ENCODE measurements at regions not wholly inside any gene's neighbourhood (a gene's known extent, or its start where the extent isn't known, plus 50 kb on each side); places are given as distances from the start of the nearest gene placed in this dataset.
"Not testable (repeated sequence)": the region's sequence is repeated elsewhere in the genome, so short reads cannot be mapped to it uniquely, and the experiment has no call there.

DNA sequence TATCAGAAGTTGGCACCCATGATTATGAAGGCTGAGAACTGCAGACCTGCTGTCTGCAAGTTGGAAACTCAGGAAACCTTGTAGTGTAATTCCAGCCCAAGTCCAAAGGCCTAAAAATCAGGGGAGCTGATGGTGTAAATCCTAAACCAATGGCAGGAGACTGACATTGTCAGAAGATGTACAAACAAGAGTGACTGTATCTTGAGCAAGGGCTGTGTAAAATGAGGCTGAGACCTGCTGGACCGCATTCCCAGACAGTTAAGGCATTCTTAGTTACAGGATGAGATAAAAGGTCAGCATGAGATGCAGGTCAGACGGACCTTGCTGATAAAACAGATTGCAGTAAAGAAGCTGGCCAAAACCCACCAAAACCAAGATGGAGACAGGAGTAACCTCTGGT, 147.7 kb downstream of the COG6 start:
- no peak for DNase-seq

DNA sequence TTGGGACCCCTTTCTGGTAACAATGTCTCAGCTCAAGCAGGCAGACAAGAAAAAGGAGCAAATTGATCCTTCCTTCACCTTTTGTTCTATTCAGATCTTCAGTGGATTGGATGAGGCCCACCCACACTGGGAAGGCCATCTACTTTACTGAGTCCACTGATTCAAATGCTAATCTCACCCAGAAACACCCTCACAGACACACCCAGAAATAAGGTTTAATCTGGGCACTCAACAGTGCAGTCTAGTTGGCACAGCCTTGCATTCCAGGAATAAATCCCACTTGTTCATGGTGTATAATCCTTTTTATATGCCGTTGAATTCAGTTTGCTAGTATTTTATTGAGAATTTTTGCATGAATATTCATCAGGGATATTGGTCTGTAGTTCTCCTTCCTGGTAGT, 148.4 kb downstream of the COG6 start:
- no peak for DNase-seq

DNA sequence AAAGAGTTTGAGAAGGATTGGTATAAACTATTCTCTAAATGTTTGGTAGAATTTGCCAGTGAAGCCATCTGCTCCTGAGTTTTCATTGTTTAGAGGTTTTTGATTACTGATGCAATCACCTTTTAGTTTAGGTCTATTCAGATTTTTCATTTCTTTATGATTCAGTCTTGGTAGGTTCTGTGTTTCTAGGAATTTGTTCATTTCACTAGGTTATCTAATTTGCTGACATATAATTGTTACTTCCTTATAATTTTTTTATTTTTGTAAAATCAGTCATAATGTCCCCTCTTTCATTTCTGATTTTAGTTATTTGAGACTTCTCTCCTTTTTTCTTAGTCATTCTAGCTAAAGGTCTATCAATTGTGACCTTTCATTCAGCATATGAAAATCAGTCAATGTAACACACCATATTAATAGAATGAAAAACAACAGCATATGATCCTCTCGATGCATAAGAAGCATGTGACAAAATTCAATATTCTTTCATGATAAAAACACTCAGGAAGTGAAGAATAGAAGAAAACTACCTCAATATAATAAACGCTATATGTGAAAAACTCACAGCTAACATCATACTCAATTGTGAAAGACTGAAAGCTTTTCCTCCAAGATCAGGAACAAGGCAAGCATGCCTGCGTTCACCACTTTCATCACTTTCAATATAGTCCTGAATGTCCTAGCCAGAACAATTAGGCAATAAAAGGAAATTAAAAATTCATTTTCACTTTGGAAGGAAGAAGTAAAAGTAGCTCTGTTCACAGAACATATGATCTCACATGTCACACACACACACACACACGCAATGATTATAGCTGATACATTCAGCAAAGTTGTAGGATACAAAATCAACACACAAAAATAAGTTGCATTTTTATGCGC, 149.1 kb downstream of the COG6 start:
- no peak for DNase-seq

DNA sequence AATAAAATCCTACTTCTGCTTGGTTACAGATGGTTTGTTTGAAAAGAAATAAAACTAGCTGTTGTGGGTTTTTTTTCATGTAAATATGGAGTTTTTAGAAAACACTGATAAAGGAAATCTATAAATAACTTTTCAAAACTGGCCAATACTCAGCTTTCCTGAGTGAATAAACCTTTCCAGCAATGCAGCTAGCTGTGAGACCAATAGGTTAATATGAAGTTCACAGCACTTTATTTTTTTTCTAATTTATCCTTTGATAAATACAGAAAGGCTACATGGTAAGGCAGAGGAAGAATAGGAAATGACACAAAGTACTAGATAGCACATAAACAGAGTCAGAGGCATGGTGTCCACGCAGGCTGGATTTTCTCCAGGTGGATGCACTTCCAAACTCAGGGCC, 154.0 kb downstream of the COG6 start:
- DNase-seq, result no peak

DNA sequence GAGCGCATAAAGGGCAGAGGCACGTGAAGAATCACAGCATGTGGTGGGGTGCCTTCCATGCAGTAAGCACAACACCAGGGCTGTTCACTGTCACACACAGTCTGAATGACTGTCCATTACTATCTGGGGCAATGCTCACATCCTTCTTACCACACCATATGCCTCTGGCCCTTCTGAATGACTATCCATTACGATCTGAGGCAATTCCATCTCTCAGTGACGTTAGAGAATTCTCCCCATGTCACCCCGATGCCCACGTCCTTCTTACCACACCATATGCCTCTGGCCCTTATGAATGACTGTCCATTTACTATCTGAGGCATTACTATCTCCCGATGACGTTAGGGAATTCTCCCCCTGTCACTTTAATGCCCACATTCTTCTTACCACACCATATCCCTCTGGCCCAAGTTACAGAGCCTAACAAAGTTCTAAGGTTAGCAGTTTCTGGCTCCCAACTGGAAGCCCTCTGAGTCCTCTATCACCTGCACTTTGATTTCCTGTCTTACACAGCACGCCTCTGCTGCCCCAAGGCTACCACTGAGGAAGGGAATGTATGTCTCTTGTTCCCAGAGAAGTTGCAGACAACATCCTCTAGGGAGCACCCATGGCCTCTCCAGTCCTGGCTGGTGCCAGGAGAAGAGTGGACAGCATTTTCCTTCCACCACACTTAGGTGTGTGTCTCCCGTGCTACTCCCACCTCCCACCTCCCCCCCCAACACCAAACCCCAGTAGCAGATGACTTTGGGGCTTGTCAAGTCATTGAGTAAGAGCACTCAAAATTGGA, 154.8 kb downstream of the COG6 start:
- no peak for DNase-seq

DNA sequence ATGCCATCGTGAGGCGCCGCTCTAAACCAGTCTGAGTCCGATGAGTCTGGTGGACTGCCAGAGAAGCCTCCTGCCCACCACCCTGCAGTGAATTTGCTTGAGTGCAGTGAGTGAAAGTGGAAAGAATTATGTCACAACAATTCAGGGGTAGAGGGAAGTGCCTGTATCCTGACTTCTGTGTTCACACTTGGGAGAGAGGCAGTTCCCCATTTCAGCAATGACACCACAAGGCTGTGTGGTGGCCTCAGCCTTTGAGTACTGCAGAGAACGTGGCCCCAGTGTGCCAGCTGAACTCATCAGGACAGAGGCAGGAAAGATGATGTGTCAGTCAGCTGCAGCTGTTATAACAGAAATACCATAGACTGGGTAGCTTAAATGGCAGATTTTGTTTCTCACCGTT, 155.6 kb downstream of the COG6 start:
- no peak for DNase-seq

DNA sequence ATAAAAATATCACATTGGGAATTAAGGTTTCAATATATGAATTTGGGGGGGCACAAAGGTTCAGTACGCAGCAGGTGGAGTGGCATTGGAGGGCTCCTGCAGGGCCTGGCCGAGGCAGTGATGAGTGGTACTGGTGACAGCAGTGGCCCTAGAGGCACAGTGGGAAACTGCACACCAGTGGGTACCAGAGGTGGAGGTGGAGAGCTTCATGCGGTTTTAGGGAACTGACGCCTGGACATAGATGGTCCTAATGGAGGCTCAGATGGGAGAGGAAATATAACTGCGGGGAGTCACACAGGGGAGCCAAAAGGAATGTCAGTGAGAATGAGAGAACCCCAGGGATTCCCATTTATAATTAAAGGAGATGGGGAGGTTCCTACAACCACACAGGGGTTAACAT, 156.2 kb downstream of the COG6 start:
- no peak for DNase-seq

DNA sequence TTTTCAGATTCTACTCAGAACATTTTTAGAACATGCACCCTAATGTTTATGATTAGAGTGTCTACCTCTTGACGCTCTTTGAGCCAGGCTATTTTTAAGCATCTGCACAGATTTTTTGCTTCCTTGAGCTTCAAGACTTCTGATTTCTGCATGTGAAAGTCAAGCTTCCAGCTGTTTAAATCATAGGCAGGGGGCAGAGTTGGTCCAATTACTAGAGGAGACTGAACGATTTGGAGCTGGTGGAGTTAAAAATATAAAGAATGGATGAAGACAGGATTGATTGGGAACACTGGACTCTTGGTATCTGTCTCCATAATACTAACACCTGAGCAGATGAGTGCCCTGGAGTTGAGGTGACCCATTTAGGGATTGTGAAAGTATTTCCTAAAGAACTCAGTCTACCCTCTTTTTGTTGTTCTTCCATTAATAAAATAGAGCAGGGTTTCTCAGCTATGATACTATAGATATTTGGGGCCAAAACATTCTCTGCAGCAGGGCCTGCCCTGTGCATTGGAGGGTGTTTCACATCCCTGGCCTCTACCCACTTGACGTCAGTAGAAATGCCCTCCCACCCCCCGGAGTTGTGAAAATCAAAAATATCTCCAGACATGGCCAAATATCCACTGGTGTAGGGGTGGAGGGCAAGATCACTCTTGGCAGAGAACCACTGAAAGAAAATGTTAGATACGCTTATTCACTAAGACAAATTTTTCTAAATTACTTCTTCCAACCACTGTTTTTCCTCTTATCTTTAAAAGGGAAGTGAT, 160.1 kb downstream of the COG6 start:
- no peak for DNase-seq

DNA sequence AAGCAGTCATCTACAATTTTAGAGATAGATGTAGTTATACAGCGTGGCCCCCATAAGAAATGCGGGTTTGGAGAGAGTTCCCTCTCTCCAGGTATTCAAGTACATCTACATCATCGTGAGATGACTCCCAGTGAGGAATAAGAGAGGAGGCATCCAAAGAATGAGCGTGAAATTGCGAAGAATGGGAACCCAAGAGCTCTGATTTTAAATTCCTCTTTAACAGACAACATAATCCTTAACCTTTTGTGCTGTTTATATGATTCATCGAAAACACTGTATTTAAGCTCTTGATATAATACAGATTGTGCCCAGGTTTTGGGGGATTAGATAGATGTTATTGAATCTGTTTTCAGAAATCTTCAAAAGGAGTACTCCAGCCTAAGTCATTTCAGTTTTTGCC, 161.5 kb downstream of the COG6 start:
- no peak for DNase-seq

DNA sequence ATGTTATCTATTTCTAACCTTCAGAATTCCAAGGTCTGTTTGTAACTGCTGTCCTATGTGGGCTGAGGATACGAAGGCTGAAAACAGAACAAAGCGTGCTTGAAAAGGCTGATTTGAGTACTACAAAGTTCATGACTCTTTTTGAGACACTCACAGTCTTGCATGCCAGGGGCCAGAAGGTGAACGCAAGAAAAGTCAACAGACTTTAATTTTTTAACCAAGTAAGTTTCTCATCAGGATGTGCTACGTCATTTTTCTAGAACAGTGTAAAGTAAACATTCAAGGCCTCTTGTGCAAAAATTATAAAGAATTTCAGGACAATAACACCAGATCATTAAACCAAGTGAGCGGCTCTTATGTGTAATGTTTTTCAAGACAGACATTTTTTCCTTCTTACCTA, 163.5 kb downstream of the COG6 start:
- no peak for DNase-seq

DNA sequence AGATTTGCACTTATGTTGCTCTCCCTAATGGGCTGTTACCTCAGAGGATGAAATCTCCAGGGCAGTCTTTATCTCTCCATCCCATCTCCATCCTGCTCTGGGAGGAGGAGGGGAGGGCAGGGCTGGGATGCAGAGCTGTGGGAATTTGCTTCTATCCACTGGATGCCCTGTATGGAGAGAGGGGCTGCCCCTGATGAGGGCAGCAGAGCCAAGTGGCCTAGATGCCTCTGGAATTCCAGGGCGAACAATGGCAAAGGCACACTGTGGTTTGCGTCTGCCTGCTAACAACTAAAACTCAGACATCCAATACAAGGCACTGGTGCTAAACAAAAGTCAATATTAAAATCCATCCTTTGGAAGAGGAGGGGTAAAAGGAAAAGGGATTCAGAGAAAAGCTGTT, 165.1 kb downstream of the COG6 start:
- no peak for DNase-seq

DNA sequence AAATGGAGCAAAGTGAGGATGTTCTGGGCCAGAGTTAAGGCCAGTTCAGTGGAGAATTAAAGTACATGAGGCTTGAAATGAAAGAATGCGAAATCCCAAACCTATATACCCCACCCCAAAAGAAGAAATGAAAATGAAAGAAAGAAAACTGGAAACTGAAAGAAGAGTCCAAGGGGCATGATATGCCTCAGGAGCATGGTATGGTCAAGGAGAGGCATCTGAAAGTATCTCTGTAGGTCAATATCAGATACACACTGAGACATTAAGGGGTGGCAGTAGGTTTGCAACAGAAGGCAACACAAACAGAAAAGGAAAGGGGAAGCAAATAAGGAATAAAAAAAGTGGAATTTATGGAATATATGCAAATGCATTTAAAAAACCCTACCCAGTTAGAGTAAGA, 166.5 kb downstream of the COG6 start:
- no peak for DNase-seq

DNA sequence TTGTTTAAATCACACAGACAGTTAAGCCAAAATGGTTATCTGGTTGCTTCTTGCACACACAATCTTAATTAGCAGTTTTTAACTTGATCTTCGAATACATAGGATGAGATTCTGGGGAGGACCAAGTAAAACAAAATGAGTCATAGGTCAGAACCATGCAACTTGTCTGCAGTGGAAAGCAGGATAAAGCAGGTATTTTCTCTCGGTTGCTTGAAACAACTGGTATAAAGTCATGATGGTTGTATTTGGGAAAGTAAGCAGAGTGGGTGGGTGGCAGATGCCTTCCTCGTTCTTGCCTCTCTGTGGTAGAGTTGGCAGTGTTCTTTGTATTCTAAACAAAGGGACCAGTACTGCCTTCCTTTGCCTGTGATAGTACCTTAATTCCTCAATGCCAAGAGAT, 167.0 kb downstream of the COG6 start:
- DNase-seq, result no peak

DNA sequence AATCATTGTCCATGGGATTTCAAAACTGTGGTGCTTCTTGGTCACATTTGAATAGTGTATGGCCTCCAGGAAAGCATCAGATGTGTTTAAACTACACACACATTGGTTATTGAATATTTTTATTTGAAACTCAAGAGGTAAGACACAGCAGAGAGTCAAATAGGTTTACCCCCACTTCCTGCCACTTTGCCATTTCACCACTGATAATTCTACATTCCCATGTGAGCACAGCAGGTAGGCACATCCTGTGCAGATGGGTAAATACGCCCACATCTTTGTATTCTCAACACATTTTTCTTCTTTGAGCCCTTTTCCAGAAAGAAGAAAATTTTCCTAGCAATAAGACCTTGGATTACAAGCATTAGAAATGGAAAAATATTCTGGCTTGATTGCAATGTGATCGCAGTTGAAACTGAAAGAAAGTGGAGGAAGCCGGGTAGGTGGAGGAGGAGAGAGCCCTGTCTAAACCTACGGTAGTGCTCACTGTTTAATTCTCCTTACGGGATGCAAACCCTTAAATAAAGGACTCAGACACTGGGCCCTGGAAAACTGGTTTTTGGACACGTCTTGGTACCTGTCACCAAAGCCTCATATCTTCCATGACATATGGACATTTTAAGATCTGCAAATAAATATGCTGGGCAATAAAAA, 167.7 kb downstream of the COG6 start:
- no peak for DNase-seq

DNA sequence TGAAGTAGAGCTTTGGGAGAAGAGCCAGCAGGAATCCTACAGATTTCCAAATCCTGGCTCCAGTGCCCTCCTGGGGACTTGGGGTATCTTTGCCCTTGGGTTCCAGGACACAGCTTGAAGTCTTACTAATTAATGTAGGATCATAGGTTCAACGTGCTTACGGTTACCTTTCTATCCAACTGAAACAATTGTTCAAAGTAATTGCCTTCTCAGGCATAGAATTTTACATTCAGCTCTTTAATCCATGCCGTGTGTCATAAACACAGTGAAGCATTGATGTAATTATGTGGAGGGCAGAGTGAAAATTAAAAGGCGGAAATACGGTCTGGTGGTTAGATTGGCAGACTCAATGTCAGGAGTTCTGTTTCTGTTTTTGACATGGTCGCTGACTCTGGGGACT, 170.4 kb downstream of the COG6 start:
- no peak for DNase-seq

DNA sequence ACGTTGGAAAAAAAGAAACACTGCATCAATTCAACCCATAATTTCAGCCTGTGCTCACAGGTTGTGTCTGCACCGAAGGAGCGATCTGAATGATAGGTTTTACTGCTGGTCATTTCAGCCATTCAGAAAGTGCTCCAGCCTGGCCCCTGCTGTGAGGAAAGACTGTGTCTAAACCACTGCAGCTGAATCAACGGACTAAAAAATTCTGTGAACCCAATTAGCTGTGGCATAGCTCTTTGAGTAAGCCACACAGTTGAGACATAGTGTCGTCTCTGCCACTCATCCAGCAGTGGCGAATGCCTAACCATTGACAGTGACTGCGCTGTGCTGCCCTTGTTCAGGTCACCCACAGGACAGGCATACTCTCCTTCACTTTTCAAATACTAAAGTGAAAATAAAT, 179.8 kb downstream of the COG6 start:
- peak in 1 of 2 experiments; percentile 11 for DNase-seq

DNA sequence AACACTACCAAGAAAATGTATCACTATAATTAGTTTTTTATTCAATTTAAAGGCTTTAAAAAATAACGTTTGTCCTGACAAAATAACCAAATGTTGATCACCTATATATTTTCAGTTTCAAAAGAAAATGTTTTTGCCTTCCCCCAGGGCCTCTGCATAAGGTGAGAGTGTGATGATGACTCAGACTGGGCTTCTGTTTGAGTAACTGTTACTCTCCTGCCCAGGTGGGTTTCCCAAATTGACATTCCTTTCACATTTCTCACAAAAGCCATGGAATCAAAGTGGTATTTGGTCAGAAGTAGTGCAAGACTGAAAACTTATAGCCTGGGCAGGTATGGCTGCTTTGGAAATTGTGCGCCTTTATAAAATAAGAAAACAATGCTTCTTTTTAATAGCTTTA, 180.6 kb downstream of the COG6 start:
- DNase-seq, result no peak

DNA sequence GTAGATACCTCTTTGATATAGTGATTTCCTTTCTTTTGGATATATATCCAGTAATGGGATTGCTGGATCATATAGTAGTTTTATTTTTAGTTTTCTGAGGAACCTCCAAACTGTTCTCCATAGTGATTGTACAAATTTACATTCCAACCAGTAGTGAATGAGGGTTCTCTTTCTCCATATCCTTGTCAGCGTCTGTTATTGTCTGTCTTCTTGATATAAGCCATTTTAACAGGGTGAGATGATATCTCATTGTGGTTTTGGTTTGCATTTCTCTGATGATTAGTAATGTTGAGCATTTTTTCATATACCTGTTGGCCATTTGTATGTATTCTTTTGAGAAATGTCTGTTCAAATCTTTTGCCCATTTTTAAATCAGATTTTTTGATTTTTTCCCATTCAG, 182.4 kb downstream of the COG6 start:
- not testable (repeated sequence) for DNase-seq

DNA sequence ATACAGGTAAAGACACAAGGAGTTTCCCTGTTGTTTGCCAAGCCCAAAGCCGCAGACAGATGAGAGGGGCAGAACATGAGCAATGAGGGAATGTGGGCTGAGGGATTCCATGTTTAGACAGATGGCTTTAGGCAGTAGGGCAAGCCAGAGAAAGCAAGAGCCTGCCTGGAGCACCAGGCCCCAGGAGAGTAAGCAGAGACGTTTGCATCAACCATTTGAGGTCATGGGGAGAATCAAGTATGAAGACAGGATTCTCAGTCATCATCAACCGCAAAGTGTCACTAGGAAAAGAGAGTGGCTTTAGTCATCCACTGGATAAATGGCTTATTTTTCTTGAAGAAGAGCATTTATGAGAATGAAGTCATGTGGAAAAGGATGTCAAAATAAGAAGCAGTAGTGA, 184.7 kb downstream of the COG6 start:
- DNase-seq, result no peak

DNA sequence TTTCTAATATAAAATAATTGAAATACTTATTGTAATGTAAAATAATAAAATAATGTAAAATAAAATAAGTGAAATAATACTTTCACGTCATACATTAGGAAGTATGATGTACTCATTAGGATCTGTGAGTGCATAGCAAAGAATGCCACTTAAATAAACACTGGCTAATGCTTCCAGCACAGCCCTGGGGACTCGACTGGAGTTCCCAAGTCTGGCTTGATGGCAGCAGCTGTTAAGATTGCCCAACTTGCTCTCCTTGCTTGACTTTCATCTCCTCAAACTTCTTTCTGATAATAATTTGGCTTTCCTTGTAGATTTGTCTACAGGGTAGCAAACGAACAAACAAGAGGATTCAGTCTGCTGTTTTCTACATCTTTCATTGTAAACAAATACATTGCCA, 191.9 kb downstream of the COG6 start:
- DNase-seq, result no peak

DNA sequence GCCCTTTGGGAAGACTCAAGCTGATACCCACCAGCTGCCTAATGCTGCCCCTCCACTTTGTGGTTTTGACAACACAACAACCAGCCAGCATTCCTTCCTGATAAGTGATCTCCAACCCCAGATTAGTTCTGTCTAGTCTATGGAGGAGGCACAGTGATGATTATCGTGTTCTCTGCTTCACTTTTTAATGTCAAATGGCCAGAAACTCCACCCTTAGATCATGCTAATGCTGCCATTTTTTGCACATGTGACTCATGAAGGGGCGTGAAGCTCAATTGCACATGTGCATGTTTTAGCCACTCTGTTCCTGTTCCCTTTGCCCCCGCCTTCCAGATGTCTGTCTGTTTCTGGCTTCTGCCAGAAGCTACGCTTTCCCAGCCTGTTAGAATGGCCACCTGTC, 199.8 kb downstream of the COG6 start:
- DNase-seq, result no peak

DNA sequence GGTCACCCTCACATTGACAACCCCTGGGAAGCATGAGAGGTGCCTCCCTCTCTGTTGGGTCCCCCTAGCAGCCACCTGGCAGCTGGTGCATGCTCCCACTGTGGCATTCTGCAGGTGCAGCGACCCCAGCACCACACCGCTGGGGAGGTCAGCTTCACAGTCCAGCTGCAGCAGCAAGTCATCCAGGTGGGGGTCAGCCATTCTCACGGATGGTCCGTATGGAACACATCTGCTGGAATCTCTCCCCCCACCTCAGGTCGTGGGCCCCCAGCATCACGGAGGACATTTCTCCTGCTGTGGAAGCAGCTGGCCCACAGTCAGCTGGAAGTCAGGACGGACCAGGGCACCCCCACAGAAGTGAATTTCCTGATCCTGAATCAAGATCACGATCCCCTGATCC, 201.3 kb downstream of the COG6 start:
- DNase-seq, result no peak

DNA sequence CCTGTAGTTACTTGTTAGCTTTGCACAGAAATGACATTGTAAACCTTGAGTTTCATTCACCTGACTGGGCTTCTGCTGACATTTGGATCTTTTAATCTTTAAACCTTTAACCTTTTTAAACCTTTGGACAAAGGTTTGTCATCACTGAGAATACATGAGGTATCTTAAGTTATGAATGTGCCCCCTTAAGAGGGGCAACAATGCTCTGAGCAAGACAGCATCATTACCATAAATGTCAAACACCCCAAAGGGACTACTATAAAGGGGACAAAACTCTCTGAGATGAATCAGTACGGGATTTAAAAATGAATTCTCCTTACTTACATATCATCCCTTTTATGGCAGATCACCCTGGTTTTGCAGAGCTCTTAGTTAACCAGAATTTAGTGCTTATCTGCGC, 203.3 kb downstream of the COG6 start:
- no peak for DNase-seq

Measured in NCI-H1930 (cell line).